Skin epidermis (tissue), 12 donors: ENCODE measurements at regions not wholly inside any gene's neighbourhood (a gene's known extent, or its start where the extent isn't known, plus 50 kb on each side); places are given as distances from the start of the nearest gene placed in this dataset.
A peak's percentile ranks its signal among the peaks of the same experiment; 100 is the strongest.

Experiments
- H3K27ac ChIP-seq, 21 experiments: fragments of 200-600 bp; sonication (generic) in 11 of 21; one replicate each; pipeline ENCODE4 v1.5.0; 2020; ENCODE audit warnings: mild to moderate bottlenecking in 3 of 21, inconsistent platforms in 2 of 21, moderate library complexity in 2 of 21
- H3K4me3 ChIP-seq, 7 experiments: fragments of 200-600 bp; sonication (generic) in 2 of 7; one replicate each; pipeline ENCODE4 v1.5.0; 2020; ENCODE audit warnings: inconsistent platforms in 2 of 7, mild to moderate bottlenecking in 2 of 7, moderate library complexity in 1 of 7

GRCh38 chr2:216808805-216809425 lies 50.9 kb downstream of the TNP1 start:
- H3K4me3 ChIP-seq: no peak overlapping the region
- H3K27ac ChIP-seq: no peak overlapping the region

GRCh38 chr2:216807857-216808272 lies 52.0 kb downstream of the TNP1 start:
- Histone ChIP-seq H3K4me3 (no peak overlapping the region), H3K27ac (no peak overlapping the region)

- peak overlapping the region in 1 of 21 experiments; percentile 14 for H3K27ac ChIP-seq
- H3K4me3 ChIP-seq: no peak overlapping the region
These were observed 55.2 kb downstream of the TNP1 start for GRCh38 chr2:216804357-216805350.

GRCh38 chr2:216803791-216804190 lies 56.1 kb downstream of the TNP1 start:
- Histone ChIP-seq H3K4me3 (no peak overlapping the region), H3K27ac (peak overlapping the region in 1 of 21 experiments; percentile 6)

GRCh38 chr2:216802516-216803215 lies 57.2 kb downstream of the TNP1 start:
- Histone ChIP-seq H3K4me3 (no peak overlapping the region), H3K27ac (peak overlapping the region in 1 of 21 experiments; percentile 6)

- no peak overlapping the region for H3K4me3 ChIP-seq
- H3K27ac ChIP-seq: peak overlapping the region in 4 of 21 experiments; percentile 46 to 78 (median 66)
These were observed 59.0 kb downstream of the TNP1 start for GRCh38 chr2:216800836-216801235.

- H3K4me3 ChIP-seq: no peak overlapping the region
- peak overlapping the region in 3 of 21 experiments; percentile 46 to 69 (median 63) for H3K27ac ChIP-seq
These were observed 59.9 kb downstream of the TNP1 start for GRCh38 chr2:216799873-216800431.

- no peak overlapping the region for H3K27ac ChIP-seq
- H3K4me3 ChIP-seq: no peak overlapping the region
These were observed 63.6 kb downstream of the TNP1 start for GRCh38 chr2:216796115-216796840.

- H3K4me3 ChIP-seq: no peak overlapping the region
- H3K27ac ChIP-seq: peak overlapping the region in 4 of 21 experiments; percentile 8 to 74 (median 42)
These were observed 66.5 kb downstream of the TNP1 start for GRCh38 chr2:216793386-216793785.

GRCh38 chr2:216792222-216793021 lies 67.4 kb downstream of the TNP1 start:
- peak overlapping the region in 15 of 21 experiments; percentile 2 to 77 (median 35) for H3K27ac ChIP-seq
- H3K4me3 ChIP-seq: no peak overlapping the region

- Histone ChIP-seq H3K4me3 (no peak overlapping the region), H3K27ac (peak overlapping the region in 10 of 21 experiments; percentile 11 to 77 (median 38))
These were observed 68.6 kb downstream of the TNP1 start for GRCh38 chr2:216791303-216791702.

- Histone ChIP-seq H3K4me3 (no peak overlapping the region), H3K27ac (no peak overlapping the region)
These were observed 70.8 kb downstream of the TNP1 start for GRCh38 chr2:216789081-216789480.

- H3K4me3 ChIP-seq: no peak overlapping the region
- H3K27ac ChIP-seq: no peak overlapping the region
These were observed 71.9 kb downstream of the TNP1 start for GRCh38 chr2:216787851-216788540.

GRCh38 chr2:216786676-216787075 lies 73.2 kb downstream of the TNP1 start:
- Histone ChIP-seq H3K4me3 (no peak overlapping the region), H3K27ac (no peak overlapping the region)

- H3K4me3 ChIP-seq: no peak overlapping the region
- H3K27ac ChIP-seq: no peak overlapping the region
These were observed 75.4 kb downstream of the TNP1 start for GRCh38 chr2:216784456-216784855.

GRCh38 chr2:216781709-216782108 lies 78.2 kb downstream of the TNP1 start:
- H3K27ac ChIP-seq: no peak overlapping the region
- H3K4me3 ChIP-seq: no peak overlapping the region

- Histone ChIP-seq H3K4me3 (no peak overlapping the region), H3K27ac (no peak overlapping the region)
These were observed 79.0 kb downstream of the TNP1 start for GRCh38 chr2:216780843-216781242.
